Keratinocyte (primary cell): ENCODE measurements at regions not wholly inside any gene's neighbourhood (a gene's known extent, or its start where the extent isn't known, plus 50 kb on each side); places are given as distances from the start of the nearest gene placed in this dataset.

Experiments
- DNase-seq: peaks from one replicate; pipeline ENCODE4 v3.0.0-alpha.2; 2011; ENCODE audit warnings: low read depth, missing footprints, low spot score
- FAIRE-seq: peaks from 2 replicates; lab custom pipeline; 2011; peaks lifted over from hg19 to GRCh38; lab: Jason Lieb, UNC
- H2AFZ ChIP-seq: 2 replicates; pipeline ENCODE4 v1.6.0; 2012; ENCODE audit warnings: low read length, control low read depth, inconsistent platforms; ENCODE audit not compliant: control insufficient read depth
- H3K27ac ChIP-seq: 2 replicates; pipeline ENCODE4 v1.5.1; 2011; ENCODE audit warnings: low read length; ENCODE audit not compliant: control insufficient read depth, insufficient read depth
- H3K27me3 ChIP-seq: 3 replicates; pipeline ENCODE4 v1.6.0; 2011; ENCODE audit warnings: low read length; ENCODE audit not compliant: control insufficient read depth, insufficient read depth; ENCODE audit errors: extremely low read depth
- H3K36me3 ChIP-seq, 2 experiments: 2 replicates in 1 of 2; 3 replicates in 1 of 2; pipeline ENCODE4 v1.5.1; 2011; ENCODE audit warnings: low read length in 2 of 2, mild to moderate bottlenecking in 1 of 2; ENCODE audit not compliant: control insufficient read depth in 2 of 2, insufficient read depth in 2 of 2; ENCODE audit errors: extremely low read depth in 1 of 2
- H3K4me1 ChIP-seq: 3 replicates; pipeline ENCODE4 v1.5.1; 2011; ENCODE audit warnings: low read length; ENCODE audit not compliant: control insufficient read depth, insufficient read depth; ENCODE audit errors: extremely low read depth
- H3K4me2 ChIP-seq: 3 replicates; pipeline ENCODE4 v1.6.0; 2011; ENCODE audit warnings: low read depth, low read length; ENCODE audit not compliant: control insufficient read depth, insufficient read depth; ENCODE audit errors: extremely low read depth
- H3K4me3 ChIP-seq, 3 experiments: fragments of 200-600 bp in 1 of 3; sonication (generic) in 1 of 3; 2 replicates in 2 of 3; 3 replicates in 1 of 3; pipeline ENCODE4 v1.5.1; 2011 to 2016; ENCODE audit warnings: low read length in 3 of 3, mild to moderate bottlenecking in 3 of 3, control low read depth in 2 of 3, inconsistent platforms in 1 of 3, low read depth in 1 of 3, mixed read lengths in 1 of 3, mixed run types in 1 of 3, moderate library complexity in 1 of 3; ENCODE audit not compliant: control insufficient read depth in 2 of 3, insufficient read depth in 2 of 3; ENCODE audit errors: extremely low read depth in 1 of 3
- H3K79me2 ChIP-seq: 2 replicates; pipeline ENCODE4 v1.6.0; 2012; ENCODE audit warnings: low read length; ENCODE audit not compliant: control insufficient read depth, insufficient read depth
- H3K9ac ChIP-seq: 3 replicates; pipeline ENCODE4 v1.6.0; 2011; ENCODE audit warnings: low read length; ENCODE audit not compliant: control insufficient read depth, insufficient read depth; ENCODE audit errors: extremely low read depth
- H3K9me1 ChIP-seq: 3 replicates; pipeline ENCODE4 v1.6.0; 2011; ENCODE audit warnings: low read length; ENCODE audit not compliant: control insufficient read depth, insufficient read depth; ENCODE audit errors: extremely low read depth
- H3K9me3 ChIP-seq: 2 replicates; pipeline ENCODE4 v1.5.1; 2012; ENCODE audit warnings: low read depth, low read length; ENCODE audit not compliant: control insufficient read depth
- H4K20me1 ChIP-seq: 3 replicates; pipeline ENCODE4 v1.6.0; 2011; ENCODE audit warnings: low read length; ENCODE audit not compliant: control insufficient read depth, insufficient read depth; ENCODE audit errors: extremely low read depth
- CTCF ChIP-seq, 3 experiments: IDR thresholded peaks in 1 of 3; conservative IDR thresholded peaks in 1 of 3; optimal IDR thresholded peaks in 1 of 3; 2 replicates in 2 of 3; 3 replicates in 1 of 3; pipeline versions ENCODE3 to v1.5.1; 2011; ENCODE audit warnings: low read length in 3 of 3, mild to moderate bottlenecking in 3 of 3, moderate library complexity in 2 of 3, control low read depth in 1 of 3, inconsistent platforms in 1 of 3; ENCODE audit not compliant: insufficient read depth in 2 of 3; ENCODE audit errors: extremely low read depth in 1 of 3
- EZH2 ChIP-seq: IDR thresholded peaks from one replicate; pipeline ENCODE4 v1.6.1; 2012; ENCODE audit warnings: inconsistent platforms, mild to moderate bottlenecking, low read length, moderate library complexity
- dilution Hi-C: fragments of 300-500 bp; cut with MboI; formaldehyde crosslinking; loops from one replicate; pipeline ENCODE4 v1.7.0; 2020; ENCODE audit warnings: low sequenced_read_pairs; ENCODE audit not compliant: extremely low pct_ligation_motif_present

DNA sequence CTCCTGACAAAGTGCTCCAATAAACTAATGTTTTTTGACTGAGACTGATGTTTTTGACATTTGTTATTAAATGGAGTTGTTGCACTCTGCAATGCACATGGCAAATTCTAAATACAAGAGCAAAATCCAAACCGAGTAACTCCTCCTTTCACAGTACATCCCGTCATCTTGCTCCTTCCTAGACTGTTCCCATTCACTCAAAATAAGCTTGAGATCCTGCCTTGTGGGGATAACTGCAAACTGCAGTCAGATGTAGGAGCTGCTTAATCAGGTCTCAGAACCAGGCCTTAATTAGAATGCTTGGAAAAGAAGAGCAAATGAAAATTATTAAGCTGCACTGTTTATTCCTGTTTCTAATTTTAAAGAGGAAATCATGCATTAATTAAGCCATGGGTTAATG, 134.8 kb upstream of the SPRY2 start:
- Histone ChIP-seq H3K36me3 (no peaks in the 10 kb centered on the region), H3K9me3 (no peaks in the 10 kb centered on the region), H3K4me2 (no peak overlapping the region), H3K27me3 (no peaks in the 10 kb centered on the region), H3K79me2 (no peaks in the 10 kb centered on the region), H3K9ac (no peak overlapping the region), H3K27ac (no peak overlapping the region), H3K4me1 (peaks cover 27% of the 10 kb centered on the region), H3K4me3 (no peak overlapping the region), H4K20me1 (no peaks in the 10 kb centered on the region), H3K9me1 (no peaks in the 10 kb centered on the region), H2AFZ (no peak overlapping the region)
- dilution Hi-C loops = no loop called here
- DNase-seq (no peak), FAIRE-seq (no peak)
- no peak for TF ChIP-seq CTCF (optimal IDR thresholded peaks at IDR 0.05 in 1 of 3, IDR thresholded peaks at IDR 0.05 in 1 of 3, conservative IDR thresholded peaks at IDR 0.05 in 1 of 3; ENCODE audit: extremely low read depth in 1 of 3, insufficient read depth in 2 of 3, low read length in 3 of 3)
- TF ChIP-seq EZH2 = no peak

DNA sequence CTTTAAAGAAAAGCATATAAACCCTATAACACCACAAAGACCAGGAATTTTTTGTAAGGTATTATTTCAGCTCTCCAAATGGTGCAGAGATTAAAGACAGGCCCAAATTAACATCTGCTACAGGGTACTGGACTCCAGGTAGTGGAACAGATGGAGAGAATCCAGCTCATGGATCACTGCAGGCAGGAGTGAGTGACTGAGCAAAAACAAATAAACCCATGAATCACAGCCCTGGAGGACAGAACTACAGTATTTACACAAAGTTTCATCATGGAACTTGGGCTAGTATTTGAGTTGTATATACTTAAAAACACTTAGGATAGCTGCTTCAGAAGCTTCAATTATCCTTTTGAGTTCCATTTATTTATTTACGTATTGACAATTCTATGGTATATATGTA, 132.8 kb upstream of the SPRY2 start:
- Histone ChIP-seq H2AFZ (no peak overlapping the region), H3K4me3 (no peak overlapping the region), H3K27ac (peak overlapping the region; percentile 70), H4K20me1 (no peaks in the 10 kb centered on the region), H3K27me3 (no peaks in the 10 kb centered on the region), H3K4me2 (no peak overlapping the region), H3K9me1 (no peaks in the 10 kb centered on the region), H3K9me3 (no peaks in the 10 kb centered on the region), H3K4me1 (peaks cover 36% of the 10 kb centered on the region), H3K36me3 (no peaks in the 10 kb centered on the region), H3K79me2 (no peaks in the 10 kb centered on the region), H3K9ac (no peak overlapping the region)
- no peak for DNase-seq
- dilution Hi-C loops = no loop called here
- FAIRE-seq = peak; percentile 17
- TF ChIP-seq EZH2 (no peak), CTCF (optimal IDR thresholded peaks at IDR 0.05 in 1 of 3, IDR thresholded peaks at IDR 0.05 in 1 of 3, conservative IDR thresholded peaks at IDR 0.05 in 1 of 3; ENCODE audit: extremely low read depth in 1 of 3, insufficient read depth in 2 of 3, low read length in 3 of 3) (no peak)
